Fibroblast of skin of left biceps (primary cell): ENCODE measurements at regions not wholly inside any gene's neighbourhood (a gene's known extent, or its start where the extent isn't known, plus 50 kb on each side); places are given as distances from the start of the nearest gene placed in this dataset.
"Not testable (repeated sequence)": the region's sequence is repeated elsewhere in the genome, so short reads cannot be mapped to it uniquely, and the experiment has no call there.

ENCODE experiments used
- DNase-seq, 2 experiments: peaks; one replicate each; pipeline ENCODE4 v3.0.0-alpha.2; 2013; ENCODE audit warnings: low read depth in 2 of 2

GRCh38 chr4:156322592-156322991 lies 368.9 kb upstream of the CTSO start:
- DNase-seq: peak; percentile 63 to 73

GRCh38 chr4:156321203-156321602 lies 367.5 kb upstream of the CTSO start:
- peak; percentile 61 to 68 for DNase-seq

GRCh38 chr4:156313497-156313896 lies 359.8 kb upstream of the CTSO start:
- no peak for DNase-seq

GRCh38 chr4:156312261-156312847 lies 358.7 kb upstream of the CTSO start:
- no peak for DNase-seq

GRCh38 chr4:156309031-156309430 lies 355.4 kb upstream of the CTSO start:
- no peak for DNase-seq

- DNase-seq: no peak
Observed at GRCh38 chr4:156303708-156304107, 350.0 kb upstream of the CTSO start.

- peak; percentile 88 to 93 for DNase-seq
Observed at GRCh38 chr4:156298230-156298629, 344.6 kb upstream of the CTSO start.

GRCh38 chr4:156295676-156296195 lies 342.1 kb upstream of the CTSO start:
- DNase-seq: no peak

GRCh38 chr4:156294577-156294976 lies 340.9 kb upstream of the CTSO start:
- peak; percentile 77 to 79 for DNase-seq

- DNase-seq: peak; percentile 85 to 88
Observed at GRCh38 chr4:156293657-156294297, 340.1 kb upstream of the CTSO start.

GRCh38 chr4:156291317-156291716 lies 337.7 kb upstream of the CTSO start:
- peak; percentile 67 to 69 for DNase-seq

- DNase-seq: peak; percentile 38 to 50
Observed at GRCh38 chr4:156290811-156291210, 337.1 kb upstream of the CTSO start.

- DNase-seq: not testable (repeated sequence)
Observed at GRCh38 chr4:156290026-156290425, 336.4 kb upstream of the CTSO start.

- no peak for DNase-seq
Observed at GRCh38 chr4:156280686-156281085, 327.0 kb upstream of the CTSO start.

- no peak for DNase-seq
Observed at GRCh38 chr4:156265407-156265806, 311.7 kb upstream of the CTSO start.

- no peak for DNase-seq
Observed at GRCh38 chr4:156261230-156261629, 307.6 kb upstream of the CTSO start.

- DNase-seq: no peak
Observed at GRCh38 chr4:156255230-156256007, 301.8 kb upstream of the CTSO start.

- DNase-seq: no peak
Observed at GRCh38 chr4:156252358-156252921, 298.8 kb upstream of the CTSO start.

GRCh38 chr4:156251373-156252065 lies 297.9 kb upstream of the CTSO start:
- no peak for DNase-seq

- DNase-seq: no peak
Observed at GRCh38 chr4:156248917-156249316, 295.3 kb upstream of the CTSO start.

- no peak for DNase-seq
Observed at GRCh38 chr4:156247470-156247869, 293.8 kb upstream of the CTSO start.

GRCh38 chr4:156243015-156243414 lies 289.3 kb upstream of the CTSO start:
- DNase-seq: no peak
